ENCODE measurements at regions not wholly inside any gene's neighbourhood (a gene's known extent, or its start where the extent isn't known, plus 50 kb on each side); places are given as distances from the start of the nearest gene placed in this dataset.

GRCh38 chr6:90874931-90875330, 288.1 kb upstream of the MAP3K7 start:
- no peak for TF ChIP-seq CTCF (conservative IDR thresholded peaks at IDR 0.05; ENCODE audit: low read length)
- no peak for DNase-seq (ENCODE audit: low read depth)
- no peak overlapping the region for H3K4me3 ChIP-seq (ENCODE audit: low read length)

- TF ChIP-seq CTCF (conservative IDR thresholded peaks at IDR 0.05; ENCODE audit: low read length): no peak
- DNase-seq (ENCODE audit: low read depth): no peak
Observed at GRCh38 chr6:90872981-90873380, 286.1 kb upstream of the MAP3K7 start.

GRCh38 chr6:90870561-90870960, 283.7 kb upstream of the MAP3K7 start:
- TF ChIP-seq CTCF (conservative IDR thresholded peaks at IDR 0.05; ENCODE audit: low read length): no peak
- DNase-seq (ENCODE audit: low read depth): no peak
- no peak overlapping the region for H3K4me3 ChIP-seq (ENCODE audit: low read length)

More at GRCh38 chr6:90872981-90873380, 286.1 kb upstream of the MAP3K7 start:
- no peak overlapping the region for H3K4me3 ChIP-seq (ENCODE audit: low read length)

- no peak overlapping the region for H3K4me3 ChIP-seq (ENCODE audit: low read length)
- TF ChIP-seq CTCF (conservative IDR thresholded peaks at IDR 0.05; ENCODE audit: low read length): no peak
Observed at GRCh38 chr6:90868656-90869055, 281.8 kb upstream of the MAP3K7 start.

GRCh38 chr6:90868256-90868655, 281.4 kb upstream of the MAP3K7 start:
- TF ChIP-seq CTCF (conservative IDR thresholded peaks at IDR 0.05; ENCODE audit: low read length): no peak
- H3K4me3 ChIP-seq (ENCODE audit: low read length): no peak overlapping the region
- no peak for DNase-seq (ENCODE audit: low read depth)

More at GRCh38 chr6:90868656-90869055, 281.8 kb upstream of the MAP3K7 start:
- no peak for DNase-seq (ENCODE audit: low read depth)

GRCh38 chr6:90865513-90865912, 278.6 kb upstream of the MAP3K7 start:
- TF ChIP-seq CTCF (conservative IDR thresholded peaks at IDR 0.05; ENCODE audit: low read length): no peak
- no peak for DNase-seq (ENCODE audit: low read depth)
- H3K4me3 ChIP-seq (ENCODE audit: low read length): no peak overlapping the region

GRCh38 chr6:90863043-90863442, 276.2 kb upstream of the MAP3K7 start:
- no peak overlapping the region for H3K4me3 ChIP-seq (ENCODE audit: low read length)
- TF ChIP-seq CTCF (conservative IDR thresholded peaks at IDR 0.05; ENCODE audit: low read length): no peak
- DNase-seq (ENCODE audit: low read depth): no peak
